ENCODE measurements at regions not wholly inside any gene's neighbourhood (a gene's known extent, or its start where the extent isn't known, plus 50 kb on each side); places are given as distances from the start of the nearest gene placed in this dataset.

GRCh38 chr13:74361274-74361673 is 227.1 kb upstream of the KLF12 start:
- no peak for TF ChIP-seq CTCF (conservative IDR thresholded peaks at IDR 0.05; ENCODE audit: low read depth, low read length)
- H3K4me3 ChIP-seq (ENCODE audit: low read length): no peak overlapping the region
- no peak for DNase-seq (ENCODE audit: low read depth)

- TF ChIP-seq CTCF (conservative IDR thresholded peaks at IDR 0.05; ENCODE audit: low read depth, low read length): no peak
- no peak for DNase-seq (ENCODE audit: low read depth)
- no peak overlapping the region for H3K4me3 ChIP-seq (ENCODE audit: low read length)
Observed at GRCh38 chr13:74346960-74347359, 212.8 kb upstream of the KLF12 start.

- no peak for DNase-seq (ENCODE audit: low read depth)
- TF ChIP-seq CTCF (conservative IDR thresholded peaks at IDR 0.05; ENCODE audit: low read depth, low read length): no peak
- no peak overlapping the region for H3K4me3 ChIP-seq (ENCODE audit: low read length)
Observed at GRCh38 chr13:74338341-74338740, 204.1 kb upstream of the KLF12 start.

- no peak for DNase-seq (ENCODE audit: low read depth)
- TF ChIP-seq CTCF (conservative IDR thresholded peaks at IDR 0.05; ENCODE audit: low read depth, low read length): no peak
- H3K4me3 ChIP-seq (ENCODE audit: low read length): no peak overlapping the region
Observed at GRCh38 chr13:74336546-74336945, 202.3 kb upstream of the KLF12 start.

GRCh38 chr13:74335370-74335769 is 201.2 kb upstream of the KLF12 start:
- TF ChIP-seq CTCF (conservative IDR thresholded peaks at IDR 0.05; ENCODE audit: low read depth, low read length): no peak
- DNase-seq (ENCODE audit: low read depth): no peak
- H3K4me3 ChIP-seq (ENCODE audit: low read length): no peak overlapping the region

GRCh38 chr13:74329962-74330361 is 195.8 kb upstream of the KLF12 start:
- DNase-seq (ENCODE audit: low read depth): no peak
- no peak for TF ChIP-seq CTCF (conservative IDR thresholded peaks at IDR 0.05; ENCODE audit: low read depth, low read length)
- H3K4me3 ChIP-seq (ENCODE audit: low read length): no peak overlapping the region

GRCh38 chr13:74325106-74325505 is 190.9 kb upstream of the KLF12 start:
- H3K4me3 ChIP-seq (ENCODE audit: low read length): no peak overlapping the region
- TF ChIP-seq CTCF (conservative IDR thresholded peaks at IDR 0.05; ENCODE audit: low read depth, low read length): no peak
- DNase-seq (ENCODE audit: low read depth): no peak

Data from retinal pigment epithelial cell (primary cell).